HEK293 (cell line): ENCODE measurements at regions not wholly inside any gene's neighbourhood (a gene's known extent, or its start where the extent isn't known, plus 50 kb on each side); places are given as distances from the start of the nearest gene placed in this dataset.

Source experiments
- CTCF ChIA-PET: fragments of 350-600 bp; formaldehyde crosslinking; extraction: SDS; loops from one replicate; lab custom pipeline; 2021; ENCODE audit warnings: antibody characterized with exemption; lab: Yijun Ruan, JAX
- POLR2A ChIA-PET: fragments of 300-600 bp; formaldehyde crosslinking; extraction: SDS; loops from one replicate; lab custom pipeline; 2020; ENCODE audit warnings: antibody characterized with exemption, inconsistent platforms; lab: Yijun Ruan, JAX
- H3K27ac ChIP-seq: fragments of 200-500 bp; sonication (Bioruptor generic); 2 replicates; pipeline ENCODE4 v1.5.1; 2014; ENCODE audit warnings: low read depth, low read length, control low read depth, inconsistent platforms; ENCODE audit errors: extremely low read depth
- H3K36me3 ChIP-seq, 2 experiments: fragments of 200-500 bp in 1 of 2; sonication (Bioruptor generic) in 1 of 2; 1 replicate in 1 of 2; 2 replicates in 1 of 2; pipeline ENCODE4 v1.5.1; 2014 to 2017; ENCODE audit warnings: inconsistent platforms in 2 of 2, low read length in 2 of 2; ENCODE audit not compliant: control insufficient read depth in 2 of 2, insufficient read depth in 1 of 2
- H3K4me1 ChIP-seq: fragments of 200-500 bp; sonication (Bioruptor generic); 2 replicates; pipeline ENCODE4 v1.5.1; 2014; ENCODE audit warnings: mild to moderate bottlenecking, low read length, inconsistent platforms; ENCODE audit not compliant: control insufficient read depth, insufficient read depth
- H3K4me3 ChIP-seq: 2 replicates; pipeline ENCODE4 v1.5.1; 2011; ENCODE audit warnings: low read depth, mild to moderate bottlenecking, control low read depth, low read length, moderate library complexity
- H3K9me3 ChIP-seq: fragments of 200-500 bp; sonication (Bioruptor generic); 2 replicates; pipeline ENCODE4 v1.5.1; 2014; ENCODE audit warnings: low read depth, low read length, inconsistent platforms; ENCODE audit not compliant: control insufficient read depth, insufficient read depth
- CTCF ChIP-seq: fragments of 450-650 bp; formaldehyde crosslinking; IDR thresholded peaks from 2 replicates; pipeline ENCODE4 v1.5.1; 2016; ENCODE audit warnings: missing biosample characterization, missing genetic modification characterization
- KLF16 ChIP-seq: fragments of 450-650 bp; formaldehyde crosslinking; IDR thresholded peaks from 2 replicates; pipeline ENCODE4 v1.5.1; 2017; ENCODE audit warnings: missing biosample characterization, missing genetic modification characterization
- KLF7 ChIP-seq: fragments of 450-650 bp; formaldehyde crosslinking; IDR thresholded peaks from 2 replicates; pipeline ENCODE4 v1.5.1; 2016; ENCODE audit warnings: missing biosample characterization, missing genetic modification characterization, borderline replicate concordance
- KLF8 ChIP-seq: fragments of 450-650 bp; formaldehyde crosslinking; IDR thresholded peaks from 2 replicates; pipeline ENCODE4 v1.5.1; 2016; ENCODE audit warnings: missing biosample characterization, missing genetic modification characterization
- MZF1 ChIP-seq: fragments of 450-650 bp; formaldehyde crosslinking; IDR thresholded peaks from 2 replicates; pipeline ENCODE4 v1.5.1; 2017; ENCODE audit warnings: missing biosample characterization, missing genetic modification characterization, borderline replicate concordance
- SETDB1 ChIP-seq: IDR thresholded peaks from one replicate; pipeline ENCODE4 v1.6.1; 2017; ENCODE audit warnings: mild to moderate bottlenecking, low read length, moderate library complexity, mixed read lengths; ENCODE audit not compliant: insufficient read length
- SP3 ChIP-seq: fragments of 450-650 bp; formaldehyde crosslinking; IDR thresholded peaks from 2 replicates; pipeline ENCODE4 v1.5.1; 2016; ENCODE audit warnings: missing biosample characterization, missing genetic modification characterization
- WT1 ChIP-seq: fragments of 450-650 bp; formaldehyde crosslinking; IDR thresholded peaks from 2 replicates; pipeline ENCODE4 v1.5.1; 2016; ENCODE audit warnings: missing biosample characterization, missing genetic modification characterization
- ZIC2 ChIP-seq: fragments of 450-650 bp; formaldehyde crosslinking; IDR thresholded peaks from 2 replicates; pipeline ENCODE4 v1.5.1; 2016; ENCODE audit warnings: missing biosample characterization, missing genetic modification characterization
- ZNF114 ChIP-seq: fragments of 450-650 bp; formaldehyde crosslinking; IDR thresholded peaks from 2 replicates; pipeline ENCODE4 v1.5.0; 2017; ENCODE audit warnings: missing biosample characterization, missing genetic modification characterization
- ZNF138 ChIP-seq: fragments of 450-650 bp; formaldehyde crosslinking; IDR thresholded peaks from 2 replicates; pipeline ENCODE4 v1.5.1; 2016; ENCODE audit warnings: missing biosample characterization, missing genetic modification characterization, borderline replicate concordance
- ZNF19 ChIP-seq: fragments of 450-650 bp; formaldehyde crosslinking; IDR thresholded peaks from 2 replicates; pipeline ENCODE4; 2016; ENCODE audit warnings: missing biosample characterization, missing genetic modification characterization, low read depth
- ZNF394 ChIP-seq: fragments of 450-650 bp; formaldehyde crosslinking; IDR thresholded peaks from 2 replicates; pipeline ENCODE4 v1.5.1; 2016; ENCODE audit warnings: missing biosample characterization, missing genetic modification characterization, mild to moderate bottlenecking, moderate library complexity, borderline replicate concordance
- ZNF416 ChIP-seq: fragments of 450-650 bp; formaldehyde crosslinking; IDR thresholded peaks from 2 replicates; pipeline ENCODE4 v1.5.1; 2016; ENCODE audit warnings: missing biosample characterization, missing genetic modification characterization
- ZNF629 ChIP-seq: fragments of 450-650 bp; formaldehyde crosslinking; IDR thresholded peaks from 2 replicates; pipeline ENCODE4 v1.5.1; 2017; ENCODE audit warnings: missing biosample characterization, missing genetic modification characterization
- ZNF664 ChIP-seq: fragments of 450-650 bp; formaldehyde crosslinking; IDR thresholded peaks from 2 replicates; pipeline ENCODE4 v1.5.1; 2016; ENCODE audit warnings: missing biosample characterization, missing genetic modification characterization
- ZNF670 ChIP-seq: fragments of 450-650 bp; formaldehyde crosslinking; IDR thresholded peaks from 2 replicates; pipeline ENCODE4 v1.5.1; 2016; ENCODE audit warnings: missing biosample characterization, missing genetic modification characterization, low read depth
- ZNF792 ChIP-seq: fragments of 450-650 bp; formaldehyde crosslinking; IDR thresholded peaks from 2 replicates; pipeline ENCODE4 v1.5.1; 2016; ENCODE audit warnings: missing biosample characterization, missing genetic modification characterization
- ZNF837 ChIP-seq: fragments of 450-650 bp; formaldehyde crosslinking; IDR thresholded peaks from 2 replicates; pipeline ENCODE4 v1.5.1; 2016; ENCODE audit warnings: missing biosample characterization, missing genetic modification characterization
- ZSCAN5A ChIP-seq: fragments of 450-650 bp; formaldehyde crosslinking; IDR thresholded peaks from 2 replicates; pipeline ENCODE4 v1.5.1; 2016; ENCODE audit warnings: missing biosample characterization, missing genetic modification characterization
- TF ChIP-seq, protein P1 (sequence below): fragments of 450-650 bp; formaldehyde crosslinking; IDR thresholded peaks from 2 replicates; pipeline ENCODE4 v1.5.1; 2017; ENCODE audit warnings: missing biosample characterization, missing genetic modification characterization
- TF ChIP-seq, protein P2 (sequence below): fragments of 450-650 bp; formaldehyde crosslinking; IDR thresholded peaks from 2 replicates; pipeline ENCODE4; 2016; ENCODE audit warnings: missing biosample characterization, missing genetic modification characterization
- TF ChIP-seq, protein P3 (sequence below): fragments of 450-650 bp; formaldehyde crosslinking; IDR thresholded peaks from 2 replicates; pipeline ENCODE4 v1.5.1; 2017; ENCODE audit warnings: missing biosample characterization, missing genetic modification characterization

GRCh38 chr17:71071837-71072236, 902.5 kb downstream of the KCNJ2 start (continued):
- TF ChIP-seq ZSCAN5A (tag by site-specific recombination): no peak
- TF ChIP-seq SETDB1: no peak
- no peak for TF ChIP-seq ZNF394 (tag by site-specific recombination)
- TF ChIP-seq ZNF629 (tag by site-specific recombination): peak; percentile 88
- TF ChIP-seq, protein P1, sequence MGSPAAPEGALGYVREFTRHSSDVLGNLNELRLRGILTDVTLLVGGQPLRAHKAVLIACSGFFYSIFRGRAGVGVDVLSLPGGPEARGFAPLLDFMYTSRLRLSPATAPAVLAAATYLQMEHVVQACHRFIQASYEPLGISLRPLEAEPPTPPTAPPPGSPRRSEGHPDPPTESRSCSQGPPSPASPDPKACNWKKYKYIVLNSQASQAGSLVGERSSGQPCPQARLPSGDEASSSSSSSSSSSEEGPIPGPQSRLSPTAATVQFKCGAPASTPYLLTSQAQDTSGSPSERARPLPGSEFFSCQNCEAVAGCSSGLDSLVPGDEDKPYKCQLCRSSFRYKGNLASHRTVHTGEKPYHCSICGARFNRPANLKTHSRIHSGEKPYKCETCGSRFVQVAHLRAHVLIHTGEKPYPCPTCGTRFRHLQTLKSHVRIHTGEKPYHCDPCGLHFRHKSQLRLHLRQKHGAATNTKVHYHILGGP: no peak
- TF ChIP-seq MZF1 (tag by site-specific recombination): peak; percentile 70
- TF ChIP-seq ZNF19 (tag by site-specific recombination): no peak
- TF ChIP-seq ZNF837 (tag by site-specific recombination): no peak
- TF ChIP-seq ZNF416: no peak
- TF ChIP-seq SP3 (tag by site-specific recombination): 0 out of 2 replicates have a peak, but pooled peaks have one; percentile 12
- TF ChIP-seq ZIC2 (tag by site-specific recombination): no peak
- peak; percentile 64 for TF ChIP-seq WT1
- TF ChIP-seq, protein P2, sequence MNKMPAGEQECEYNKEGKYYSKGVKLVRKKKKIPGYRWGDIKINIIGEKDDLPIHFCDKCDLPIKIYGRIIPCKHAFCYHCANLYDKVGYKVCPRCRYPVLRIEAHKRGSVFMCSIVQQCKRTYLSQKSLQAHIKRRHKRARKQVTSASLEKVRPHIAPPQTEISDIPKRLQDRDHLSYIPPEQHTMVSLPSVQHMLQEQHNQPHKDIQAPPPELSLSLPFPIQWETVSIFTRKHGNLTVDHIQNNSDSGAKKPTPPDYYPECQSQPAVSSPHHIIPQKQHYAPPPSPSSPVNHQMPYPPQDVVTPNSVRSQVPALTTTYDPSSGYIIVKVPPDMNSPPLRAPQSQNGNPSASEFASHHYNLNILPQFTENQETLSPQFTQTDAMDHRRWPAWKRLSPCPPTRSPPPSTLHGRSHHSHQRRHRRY: no peak
- TF ChIP-seq ZNF114 (tag by site-specific recombination): no peak
- TF ChIP-seq KLF8 (tag by site-specific recombination): no peak

DNA sequence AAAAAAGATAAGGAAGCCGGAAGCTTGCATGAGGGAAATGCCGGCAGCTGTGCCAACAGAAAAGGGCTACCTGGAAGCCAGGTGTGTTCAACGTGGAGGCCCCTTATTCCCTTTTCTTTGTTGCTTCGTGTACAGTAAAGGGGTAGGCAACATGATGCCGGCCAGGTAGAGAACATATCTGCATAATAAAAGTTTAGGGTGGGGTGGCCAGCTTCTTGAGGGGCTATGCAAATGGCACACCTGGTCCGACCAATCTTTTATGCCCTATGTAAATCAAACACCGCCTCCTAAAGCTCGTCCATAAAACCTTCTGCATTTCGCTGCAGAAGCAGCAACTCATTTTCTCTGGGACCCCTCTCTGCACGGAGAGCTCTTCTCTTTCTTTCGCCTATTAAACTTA, 911.6 kb downstream of the KCNJ2 start:
- TF ChIP-seq ZNF138 (tag by site-specific recombination) (no peak), CTCF (tag by site-specific recombination) (no peak), ZNF670 (no peak), ZNF664 (tag by site-specific recombination) (no peak), KLF16 (tag by site-specific recombination) (no peak), ZNF792 (tag by site-specific recombination) (no peak), KLF7 (tag by site-specific recombination) (no peak)
- TF ChIP-seq, protein P3, sequence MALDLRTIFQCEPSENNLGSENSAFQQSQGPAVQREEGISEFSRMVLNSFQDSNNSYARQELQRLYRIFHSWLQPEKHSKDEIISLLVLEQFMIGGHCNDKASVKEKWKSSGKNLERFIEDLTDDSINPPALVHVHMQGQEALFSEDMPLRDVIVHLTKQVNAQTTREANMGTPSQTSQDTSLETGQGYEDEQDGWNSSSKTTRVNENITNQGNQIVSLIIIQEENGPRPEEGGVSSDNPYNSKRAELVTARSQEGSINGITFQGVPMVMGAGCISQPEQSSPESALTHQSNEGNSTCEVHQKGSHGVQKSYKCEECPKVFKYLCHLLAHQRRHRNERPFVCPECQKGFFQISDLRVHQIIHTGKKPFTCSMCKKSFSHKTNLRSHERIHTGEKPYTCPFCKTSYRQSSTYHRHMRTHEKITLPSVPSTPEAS (tag by site-specific recombination): no peak

More for the DNA sequence above, 911.6 kb downstream of the KCNJ2 start:
- POLR2A ChIA-PET: no interaction called here
- H3K27ac ChIP-seq: no peak overlapping the region
- CTCF ChIA-PET: interaction anchor here (0.6 to 1.3 kb wide), 4 partner anchors 169 to 1555 kb away, joined by 3 to 7 read pairs (median 4); no protein-coding TSS in a partner anchor
- H3K36me3 ChIP-seq: no peaks in the 10 kb centered on the region
- H3K4me1 ChIP-seq: no peaks in the 10 kb centered on the region
- H3K9me3 ChIP-seq: no peaks in the 10 kb centered on the region; the same call in 1 of the 2 replicates
- H3K4me3 ChIP-seq: no peak overlapping the region
